GM21825 (cell line): ENCODE measurements at regions not wholly inside any gene's neighbourhood (a gene's known extent, or its start where the extent isn't known, plus 50 kb on each side); places are given as distances from the start of the nearest gene placed in this dataset.

Experiments
- ATAC-seq: cut with Tn5 transposase; IDR thresholded peaks from one replicate; pipeline ENCODE4 v1.9.1; 2021; ENCODE audit warnings: mild to moderate bottlenecking, moderate library complexity; ENCODE audit not compliant: unreplicated experiment

DNA sequence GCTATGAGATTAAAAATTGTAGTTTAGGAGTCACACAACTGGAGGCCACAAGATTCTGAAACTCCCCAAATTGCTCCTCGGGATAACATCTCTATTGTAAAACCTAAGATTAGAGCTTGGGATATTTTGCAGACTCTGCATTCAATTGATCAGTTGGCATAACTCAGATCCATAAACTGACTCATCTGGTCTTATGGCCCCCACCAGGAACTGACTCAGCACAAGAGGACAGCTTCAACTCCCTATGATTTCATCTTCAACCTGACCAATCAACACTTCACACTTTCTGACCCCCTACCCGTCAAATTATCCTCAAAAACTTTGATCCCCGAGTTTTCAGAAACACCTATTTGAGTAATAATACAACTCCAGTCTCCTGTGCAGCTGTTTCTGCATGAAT, 257.3 kb downstream of the HAO1 start:
- no peak for ATAC-seq

DNA sequence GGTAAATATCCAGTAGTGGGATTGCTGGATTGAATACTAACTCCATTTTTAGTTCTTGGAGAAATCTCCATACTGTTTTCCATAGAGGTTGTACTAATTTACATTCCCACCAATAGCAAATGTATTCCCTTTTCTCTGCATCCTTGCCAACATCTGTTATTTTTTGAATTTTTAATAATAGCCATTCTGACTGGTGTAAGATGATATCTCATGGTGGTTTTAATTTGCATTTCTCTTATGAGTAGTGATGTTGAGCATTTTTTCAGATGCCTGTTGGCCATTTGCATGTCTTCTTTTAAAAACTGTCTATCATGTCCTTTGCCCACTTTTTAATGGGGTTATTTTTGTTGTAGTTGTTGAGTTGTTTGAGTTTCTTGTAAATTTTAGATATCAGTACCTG, 253.2 kb downstream of the HAO1 start:
- no peak for ATAC-seq

DNA sequence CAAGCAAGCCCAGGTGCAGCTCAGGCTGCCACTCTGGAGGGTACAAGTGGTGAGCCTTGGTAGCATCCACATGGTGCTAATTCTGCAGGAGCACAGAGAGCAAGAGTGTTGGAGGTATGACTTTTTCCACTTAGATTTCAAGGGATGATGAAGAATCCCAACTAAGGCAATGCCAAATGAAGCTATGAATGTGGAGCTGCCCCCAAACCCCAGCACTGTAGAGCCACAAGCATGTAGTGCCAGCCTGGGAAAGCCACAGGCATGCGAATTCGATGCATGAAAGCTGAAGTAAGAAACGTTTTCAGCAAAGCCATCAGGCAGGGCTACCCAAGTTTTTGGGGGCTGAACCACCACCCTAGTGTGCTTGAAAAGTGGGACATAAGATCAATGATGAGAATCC, 251.1 kb downstream of the HAO1 start:
- ATAC-seq = no peak

DNA sequence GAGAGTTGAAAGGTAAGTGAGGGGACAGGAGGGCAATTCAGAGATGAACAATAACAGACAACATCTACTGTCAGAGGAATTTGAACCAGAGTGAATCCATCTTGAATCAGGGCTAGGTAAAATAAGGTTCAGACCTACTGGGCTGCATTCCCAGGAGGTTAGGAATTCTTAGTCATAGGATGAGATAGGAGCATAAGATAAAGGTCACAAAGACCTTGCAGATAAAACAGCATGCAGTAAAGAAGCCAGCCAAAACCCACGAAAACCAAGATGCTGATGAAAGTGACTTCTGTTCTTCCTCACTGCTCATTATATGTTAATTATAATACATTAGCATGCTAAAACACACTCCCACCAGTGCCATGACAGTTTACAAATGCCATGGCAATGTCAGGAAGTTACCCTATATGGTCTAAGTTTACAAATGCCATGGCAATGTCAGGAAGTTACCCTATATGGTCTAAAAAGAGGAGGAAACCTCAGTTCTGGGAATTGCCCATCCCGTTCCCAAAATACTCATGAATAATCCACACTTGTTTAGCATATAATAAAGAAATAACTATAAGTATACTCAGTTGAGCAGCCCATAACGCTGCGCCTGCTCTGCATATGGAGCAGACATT, 248.5 kb downstream of the HAO1 start:
- ATAC-seq = no peak

DNA sequence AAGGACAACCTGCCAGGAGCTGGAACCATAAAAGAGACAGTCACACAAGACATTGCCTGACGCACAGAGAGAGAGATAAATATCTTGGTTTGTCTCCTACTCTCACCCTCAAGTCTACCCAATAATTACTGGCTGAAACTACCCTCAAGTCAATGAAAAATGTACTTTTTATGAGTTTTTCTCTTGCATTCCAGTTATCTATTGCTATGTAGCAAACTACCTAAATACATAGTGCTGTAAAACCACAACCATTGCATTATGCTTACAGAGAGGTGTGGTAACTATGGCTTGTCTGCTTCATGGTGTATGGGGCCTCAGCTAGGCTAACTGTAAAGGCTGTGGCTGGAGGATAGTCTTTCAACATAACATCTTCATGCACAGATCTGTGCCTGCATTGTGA, 247.8 kb downstream of the HAO1 start:
- ATAC-seq = no peak

DNA sequence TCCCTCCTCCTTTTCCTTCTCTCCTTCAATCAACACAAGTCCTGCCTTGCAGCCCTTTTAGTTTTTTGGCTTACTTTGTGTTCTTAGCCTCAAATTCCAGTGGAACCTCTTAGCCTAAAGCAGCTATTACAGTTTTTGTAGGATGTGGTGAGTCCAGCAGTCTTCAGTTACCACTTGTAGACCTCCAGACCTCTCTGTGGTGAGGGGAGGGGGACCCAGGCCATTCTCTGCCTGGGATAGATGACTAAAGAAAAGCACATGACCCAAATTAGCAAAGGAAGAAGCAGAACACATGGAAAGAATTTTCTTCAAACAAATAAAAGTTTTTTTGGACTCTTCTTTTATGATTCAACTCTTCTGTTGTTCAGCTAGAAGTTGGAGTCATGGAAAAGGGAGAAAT, 246.5 kb downstream of the HAO1 start:
- no peak for ATAC-seq

DNA sequence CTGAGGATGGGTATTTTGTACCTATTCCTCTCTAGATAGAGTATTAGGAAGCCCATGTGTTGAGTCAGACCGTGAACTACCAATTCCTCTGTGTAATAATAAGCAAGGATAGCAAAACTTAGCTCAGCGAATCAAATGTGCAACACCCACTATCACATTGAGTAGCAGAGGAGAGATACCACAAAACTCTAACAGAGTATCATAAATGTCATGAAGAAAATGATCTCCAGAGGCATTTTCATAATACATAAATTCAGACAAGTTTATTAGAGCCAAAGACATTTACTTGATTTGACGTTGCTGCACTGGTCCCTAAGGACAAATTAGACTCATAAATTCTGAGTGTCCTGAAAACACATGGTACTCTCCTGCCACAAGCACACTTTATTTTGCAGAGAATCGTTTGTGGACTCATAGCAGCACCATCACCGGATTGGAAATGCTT, 245.2 kb downstream of the HAO1 start:
- no peak for ATAC-seq

DNA sequence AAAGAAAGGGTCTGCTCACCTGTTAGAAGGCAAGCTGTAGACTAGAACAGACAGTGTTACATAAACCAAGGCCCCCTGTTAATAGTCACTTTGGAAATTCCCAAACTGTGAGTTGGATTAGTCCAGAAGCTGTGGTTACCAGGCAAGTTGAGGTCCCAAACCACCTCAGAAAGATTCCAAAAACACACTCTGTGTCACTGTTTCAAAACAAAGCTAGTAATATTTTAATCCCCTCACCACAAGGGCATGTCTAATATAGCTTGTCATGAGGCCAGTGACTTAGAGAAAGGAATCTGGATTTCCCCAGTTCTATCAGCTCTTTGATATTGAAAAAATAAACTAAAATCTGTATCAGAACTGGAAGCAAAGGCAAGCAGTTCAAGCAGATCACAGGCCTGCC, 244.6 kb downstream of the HAO1 start:
- ATAC-seq = no peak

DNA sequence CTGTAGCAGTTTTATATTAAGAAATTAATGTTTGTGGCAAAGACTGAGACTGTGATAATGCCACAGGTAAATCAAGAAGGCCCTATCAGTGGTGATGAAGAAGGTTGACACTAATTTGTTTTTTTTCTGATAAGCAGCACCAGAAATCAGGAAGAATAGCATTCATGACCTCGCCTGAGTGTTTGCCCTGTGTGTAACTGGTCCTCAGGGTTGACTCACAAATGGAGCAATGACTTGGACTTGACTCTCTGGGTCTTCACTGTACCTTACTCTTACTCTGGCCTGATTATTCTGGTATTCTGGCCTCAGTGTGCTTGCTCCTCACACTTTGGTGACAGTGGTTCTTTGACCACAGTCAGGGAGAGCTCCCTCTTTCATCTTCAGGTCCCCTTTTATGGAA, 243.9 kb downstream of the HAO1 start:
- ATAC-seq = no peak

DNA sequence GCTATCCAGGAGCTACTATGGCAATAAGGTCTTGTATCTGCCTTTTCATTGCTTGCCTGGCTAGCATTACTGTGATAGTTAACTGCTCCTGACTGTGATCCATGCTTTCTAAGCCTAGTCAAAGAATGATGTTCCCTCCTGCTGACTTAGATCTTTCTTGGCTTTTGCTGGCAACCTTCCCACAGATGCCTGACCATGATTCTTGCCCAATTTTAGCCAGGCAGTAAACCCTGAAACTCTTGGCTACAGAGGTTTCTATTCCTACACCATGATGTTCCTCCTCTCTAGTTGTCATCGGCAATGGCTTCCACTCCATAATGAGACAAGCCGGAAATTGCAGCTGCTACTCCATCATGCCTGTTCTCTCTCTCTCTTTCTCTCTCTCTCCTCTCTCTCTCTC, 238.1 kb downstream of the HAO1 start:
- no peak for ATAC-seq

DNA sequence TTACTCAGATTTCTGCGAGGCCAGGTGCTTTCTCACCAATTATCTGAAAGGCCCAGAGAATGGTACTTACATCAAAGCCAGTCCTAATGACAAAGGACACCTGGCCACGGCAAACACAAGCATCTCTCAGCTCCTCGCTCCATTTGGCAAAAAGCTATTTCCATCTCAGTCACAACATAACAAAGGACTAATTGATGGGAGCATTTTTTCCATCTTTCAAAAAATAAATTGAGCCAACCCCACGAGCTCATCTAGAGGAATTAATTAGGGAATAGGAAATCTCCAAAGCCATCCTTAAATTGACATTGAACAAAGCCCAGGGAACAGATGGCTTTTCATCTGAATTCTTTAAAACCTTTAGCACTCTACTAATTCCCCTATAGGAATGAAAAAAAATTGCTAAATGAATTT, 236.7 kb downstream of the HAO1 start:
- no peak for ATAC-seq

DNA sequence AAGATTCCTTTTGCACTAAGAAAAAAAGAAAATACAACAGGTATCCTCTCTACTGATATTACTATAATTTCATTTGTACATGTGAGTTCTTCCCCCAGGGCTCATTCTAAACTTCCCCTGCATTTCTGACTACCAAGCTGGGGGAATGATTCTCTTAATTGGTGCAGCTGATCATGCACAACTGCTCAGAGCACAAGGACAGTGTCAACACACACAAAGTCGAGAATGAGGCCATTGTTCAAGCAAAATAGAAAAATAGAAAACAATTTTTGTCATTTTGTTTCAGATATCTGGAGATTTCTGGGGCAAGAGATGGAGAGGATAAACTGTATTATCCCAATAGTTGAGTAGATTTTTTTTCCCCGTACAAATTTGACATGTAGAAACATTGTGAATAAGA, 236.3 kb downstream of the HAO1 start:
- no peak for ATAC-seq

DNA sequence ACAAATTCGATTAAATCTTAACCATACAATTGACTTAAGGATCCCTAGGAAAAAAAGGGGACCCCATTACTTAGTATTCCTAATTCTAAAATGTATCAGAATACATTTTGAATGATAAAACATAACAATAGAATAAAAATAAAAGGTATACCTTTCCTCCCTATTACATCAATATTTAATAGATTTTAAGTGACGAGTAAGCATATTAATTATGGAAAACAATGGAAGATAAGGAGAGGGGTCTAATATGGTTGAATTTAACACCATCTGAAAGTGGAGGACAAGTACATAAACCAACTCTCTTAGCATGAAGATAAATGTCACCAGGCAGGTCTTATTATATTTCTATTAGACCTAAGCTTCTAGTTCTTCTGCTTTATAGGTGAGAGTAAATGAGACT, 232.1 kb downstream of the HAO1 start:
- ATAC-seq = no peak

DNA sequence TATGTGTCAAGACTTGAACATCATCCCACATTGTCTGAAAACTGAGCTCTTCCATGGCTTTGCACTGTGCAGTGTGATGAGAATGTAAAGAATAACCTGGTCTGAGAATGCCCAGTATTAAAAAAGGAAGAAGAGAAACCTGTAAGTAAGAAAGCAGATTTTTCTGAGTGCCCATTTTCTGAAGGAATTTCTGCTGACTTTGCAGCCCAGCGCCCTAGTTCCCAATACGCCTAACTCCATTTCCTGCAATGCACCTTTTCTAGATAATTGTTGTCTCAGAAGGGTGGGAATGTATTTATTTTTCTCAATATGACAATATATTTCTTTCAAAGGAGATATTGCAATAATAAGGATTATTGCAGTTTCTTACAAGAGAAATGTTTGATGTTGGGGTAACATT, 231.5 kb downstream of the HAO1 start:
- ATAC-seq = no peak

DNA sequence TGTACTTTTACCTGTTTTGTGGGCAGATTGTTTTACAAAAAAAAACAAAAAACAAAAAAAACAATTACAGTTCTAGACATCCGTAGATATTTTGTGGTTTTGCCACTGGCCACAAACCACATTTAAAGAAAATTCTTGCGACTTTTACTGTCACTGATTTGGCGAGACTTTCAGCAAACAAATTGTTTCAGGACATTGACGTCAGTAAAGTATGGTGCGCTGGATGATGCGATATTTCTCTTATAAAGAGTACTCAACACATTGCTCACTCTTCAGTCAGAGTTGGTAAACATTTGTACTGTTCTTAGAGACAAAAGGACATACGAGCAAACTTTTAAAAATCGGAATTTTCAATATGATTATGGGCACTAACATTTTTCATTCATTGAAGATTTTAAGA, 229.8 kb downstream of the HAO1 start:
- ATAC-seq = no peak

DNA sequence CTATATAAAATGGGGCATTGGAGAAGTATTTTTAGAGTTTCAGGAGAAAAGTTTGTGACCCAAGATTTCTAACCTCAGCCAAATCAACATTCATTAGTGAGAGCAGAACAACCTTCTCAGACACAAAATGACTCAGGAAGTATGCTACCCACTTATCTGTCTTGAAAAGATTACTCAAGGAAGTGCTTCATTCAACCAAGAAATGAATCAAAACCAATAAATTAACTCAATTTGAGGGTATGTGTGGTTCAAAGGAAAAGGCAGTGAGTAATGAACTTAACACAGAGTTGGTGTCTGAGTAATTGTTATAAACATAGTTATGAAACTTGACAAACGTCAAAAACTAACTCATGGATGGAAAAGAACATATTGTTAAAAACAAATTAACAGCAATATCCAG, 227.6 kb downstream of the HAO1 start:
- ATAC-seq = no peak

DNA sequence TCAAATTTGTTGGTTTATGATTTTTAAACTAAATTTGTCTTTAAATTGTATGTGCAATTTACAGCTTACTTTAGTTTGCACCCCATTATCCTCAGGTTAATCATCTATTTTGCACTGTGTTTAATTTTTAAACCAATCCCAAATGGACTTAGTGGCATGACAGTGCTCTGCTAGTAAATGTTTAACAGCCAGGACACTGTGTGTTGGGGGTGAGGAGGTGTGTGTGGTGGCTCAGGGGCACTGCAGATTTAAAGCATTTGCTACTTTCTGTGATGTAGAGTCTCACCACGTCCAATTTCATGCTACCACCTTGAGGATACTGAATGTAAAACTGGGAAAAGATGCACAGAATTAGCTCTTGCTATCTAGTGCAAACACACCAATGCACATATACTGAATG, 225.7 kb downstream of the HAO1 start:
- no peak for ATAC-seq

DNA sequence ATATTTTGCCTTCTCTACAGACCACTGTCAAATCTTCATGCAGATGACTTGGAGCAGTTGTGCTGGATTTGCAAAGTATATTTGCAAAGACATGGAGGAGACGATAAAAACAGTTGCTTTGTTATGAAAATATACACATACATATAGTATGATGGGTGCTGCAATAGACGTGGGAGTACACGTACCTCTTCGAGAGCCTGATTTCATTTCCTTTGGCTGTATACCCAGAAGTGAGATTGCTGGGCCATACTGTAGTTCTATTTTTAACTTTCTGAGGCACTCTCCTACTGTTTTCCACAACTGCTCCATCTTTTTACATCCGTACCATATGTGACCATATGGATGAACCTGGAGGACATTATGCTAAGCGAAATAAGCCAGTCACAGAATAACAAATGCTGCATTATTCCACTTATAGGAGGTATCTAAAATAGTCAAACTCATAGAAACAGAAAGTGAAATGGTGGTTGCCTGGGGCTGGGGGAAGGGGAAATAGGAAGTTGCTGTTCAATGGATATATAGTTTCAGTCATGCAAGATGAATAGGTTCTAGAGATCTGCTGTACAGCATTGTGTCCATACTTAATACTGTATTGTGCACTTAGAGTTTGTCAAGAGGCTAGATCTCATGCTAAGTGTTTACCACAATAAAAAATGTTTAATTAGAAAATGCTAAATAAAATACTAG, 223.8 kb downstream of the HAO1 start:
- no peak for ATAC-seq

DNA sequence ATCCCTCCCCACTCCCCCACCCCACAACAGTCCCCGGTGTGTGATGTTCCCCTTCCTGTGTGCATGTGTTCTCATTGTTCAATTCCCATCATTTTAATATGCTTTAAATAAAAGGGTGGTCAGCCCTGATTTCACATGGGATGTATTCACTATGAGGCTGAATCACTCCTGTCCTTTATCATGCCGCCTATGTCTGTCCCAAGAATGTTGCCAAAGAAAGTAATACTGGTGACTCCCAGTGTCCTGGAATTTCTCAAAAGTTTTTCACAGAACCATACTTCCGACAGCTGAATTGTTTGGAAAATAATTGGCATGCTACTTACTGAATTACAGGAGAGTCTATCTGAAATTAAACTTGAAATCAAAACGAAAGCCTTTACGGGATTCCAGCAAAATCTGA, 217.7 kb downstream of the HAO1 start:
- ATAC-seq = no peak

DNA sequence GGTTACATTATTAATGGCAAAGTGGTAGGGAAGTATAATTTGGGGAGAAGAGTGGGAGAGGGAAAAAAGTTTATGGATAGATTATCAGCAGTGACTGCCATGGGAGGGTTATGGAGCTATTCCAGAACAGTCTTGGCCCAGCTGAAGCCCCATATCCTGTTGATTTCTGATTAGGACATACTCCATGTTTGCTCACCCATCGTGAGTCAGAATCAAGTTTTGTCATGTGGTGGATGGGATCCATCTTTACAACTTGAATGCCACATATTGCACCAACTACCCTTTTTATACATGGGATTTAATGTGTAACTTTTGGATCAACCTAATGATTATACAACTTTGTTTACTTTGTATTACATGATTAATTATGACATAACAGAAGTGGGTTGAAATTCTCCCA, 217.0 kb downstream of the HAO1 start:
- ATAC-seq = no peak

DNA sequence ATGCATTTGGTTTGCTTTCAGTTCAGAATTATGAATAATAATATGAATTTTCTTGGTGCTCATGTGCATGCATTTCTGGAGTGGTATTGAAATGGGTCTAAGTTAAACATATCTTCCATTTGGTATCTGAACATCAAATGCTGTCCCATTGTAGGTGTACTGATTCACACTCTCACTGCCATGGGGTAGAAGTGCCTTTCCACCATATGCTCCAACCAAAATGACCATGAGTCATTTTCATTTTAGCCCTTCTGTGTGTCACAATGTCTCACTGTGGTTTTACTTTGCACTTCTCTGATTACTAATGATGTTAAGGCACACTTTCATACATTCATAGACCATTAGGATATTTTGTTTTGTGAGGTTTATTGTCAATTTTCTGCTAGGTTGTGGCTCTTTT, 211.9 kb downstream of the HAO1 start:
- ATAC-seq = no peak

DNA sequence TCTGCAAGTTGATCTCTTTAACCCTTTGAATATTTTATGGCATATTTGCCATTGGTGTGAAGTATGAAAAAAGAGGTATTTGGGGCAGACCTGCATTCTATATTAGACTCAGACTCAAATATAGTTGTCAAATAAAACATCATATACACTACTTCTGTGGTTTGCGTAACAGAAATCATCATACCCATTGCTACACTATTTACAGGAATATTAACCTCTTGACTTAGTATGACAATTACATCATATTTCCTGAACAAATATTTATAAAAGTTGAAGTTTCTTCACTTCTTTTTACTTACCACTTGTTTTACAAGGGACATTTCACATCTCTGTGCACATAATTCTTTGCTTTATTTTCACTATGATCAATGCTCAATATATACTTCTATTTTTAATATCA, 206.0 kb downstream of the HAO1 start:
- ATAC-seq = no peak

DNA sequence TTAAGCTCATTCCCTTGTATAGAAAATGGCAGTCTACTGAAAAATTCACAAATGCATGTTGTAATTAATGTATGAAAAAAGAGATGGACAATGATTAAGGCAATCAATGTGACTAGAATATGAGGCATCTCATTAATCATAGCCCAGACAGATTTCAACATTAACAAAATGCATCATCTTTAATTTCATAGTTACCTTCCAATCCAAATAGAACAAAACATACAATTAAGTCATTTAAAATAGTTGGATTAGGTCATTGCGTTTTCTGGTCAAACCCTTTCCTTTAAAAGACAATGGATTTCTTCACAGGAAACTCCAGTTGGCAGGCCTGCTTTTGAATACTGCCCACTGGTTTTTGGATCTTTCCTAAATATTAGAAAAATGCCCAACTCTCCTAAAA, 203.9 kb downstream of the HAO1 start:
- ATAC-seq = no peak
